Cortex of kidney (tissue), 1 donor: ENCODE measurements at regions not wholly inside any gene's neighbourhood (a gene's known extent, or its start where the extent isn't known, plus 50 kb on each side); places are given as distances from the start of the nearest gene placed in this dataset.
"Not testable (repeated sequence)": the region's sequence is repeated elsewhere in the genome, so short reads cannot be mapped to it uniquely, and the experiment has no call there.

Experiments used
- DNase-seq: peaks from one replicate; lab custom pipeline; 2025; lab: John Stamatoyannopoulos, UW

GRCh38 chr10:65275296-65275695, 1650.5 kb upstream of the LRRTM3 start:
- DNase-seq: no peak

DNA sequence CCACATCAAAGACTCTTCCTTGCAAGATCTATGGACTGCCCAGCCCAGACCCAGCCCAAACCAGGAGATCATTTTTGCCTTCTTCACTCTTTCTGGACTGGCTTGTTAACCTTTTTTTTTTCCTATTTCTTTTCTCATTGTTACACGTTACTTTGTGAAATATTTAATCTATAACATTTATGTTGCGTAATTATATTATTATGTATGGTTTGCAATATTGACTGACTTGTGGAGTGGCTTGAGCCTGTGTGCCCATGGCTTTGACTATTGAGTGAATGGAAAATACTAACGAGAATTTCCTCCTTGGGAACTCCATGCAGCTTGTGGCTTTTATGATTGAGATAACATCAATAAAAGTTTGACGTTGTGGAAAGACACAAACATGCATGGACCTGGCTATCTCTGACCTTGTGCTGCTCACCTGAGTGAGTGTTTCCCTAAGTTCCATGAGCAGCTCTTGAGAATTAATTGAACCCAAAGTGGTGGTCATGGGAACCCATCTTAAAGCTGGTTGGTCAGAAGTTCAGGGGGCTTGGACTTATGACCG, 1641.3 kb upstream of the LRRTM3 start:
- DNase-seq: no peak

DNA sequence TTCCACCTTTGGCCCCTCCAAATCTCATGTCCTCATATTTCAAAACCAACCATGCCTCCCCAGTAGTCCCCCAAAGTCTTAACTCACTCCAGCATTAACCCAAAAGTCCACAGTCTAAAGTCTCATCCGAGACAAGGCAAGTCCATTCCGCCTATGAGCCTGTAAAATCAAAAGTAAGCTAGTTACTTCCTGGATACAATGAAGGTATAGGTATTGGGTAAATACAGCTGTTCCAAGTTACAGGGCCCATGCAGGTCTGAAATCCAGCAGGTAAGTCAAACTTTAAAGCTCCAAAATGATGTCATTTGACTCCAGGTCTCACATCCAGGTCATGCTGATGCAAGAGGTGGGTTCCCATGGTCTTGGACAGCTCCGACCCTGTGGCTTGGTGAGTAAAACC, 1640.1 kb upstream of the LRRTM3 start:
- DNase-seq: not testable (repeated sequence)

GRCh38 chr10:65291286-65291685, 1634.5 kb upstream of the LRRTM3 start:
- DNase-seq: no peak

DNA sequence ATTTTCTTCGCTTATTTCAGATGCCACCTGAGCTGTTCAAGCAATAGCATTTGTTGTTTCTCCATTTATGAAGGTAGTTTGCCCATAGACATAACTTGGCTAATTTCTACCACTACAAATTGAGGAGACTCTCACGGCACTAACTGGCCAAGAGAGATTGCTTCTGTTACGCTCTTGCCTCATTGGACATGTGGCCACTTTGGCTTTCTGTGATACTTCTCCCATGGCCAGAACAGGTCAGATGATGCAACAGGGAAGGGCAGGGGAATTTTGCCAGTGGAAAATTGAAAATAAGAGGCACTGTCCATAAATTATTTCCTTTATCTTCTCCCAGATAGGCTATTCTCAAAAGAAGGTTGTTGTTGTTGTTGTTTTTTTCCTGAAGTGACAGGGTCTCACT, 1633.3 kb upstream of the LRRTM3 start:
- no peak for DNase-seq

DNA sequence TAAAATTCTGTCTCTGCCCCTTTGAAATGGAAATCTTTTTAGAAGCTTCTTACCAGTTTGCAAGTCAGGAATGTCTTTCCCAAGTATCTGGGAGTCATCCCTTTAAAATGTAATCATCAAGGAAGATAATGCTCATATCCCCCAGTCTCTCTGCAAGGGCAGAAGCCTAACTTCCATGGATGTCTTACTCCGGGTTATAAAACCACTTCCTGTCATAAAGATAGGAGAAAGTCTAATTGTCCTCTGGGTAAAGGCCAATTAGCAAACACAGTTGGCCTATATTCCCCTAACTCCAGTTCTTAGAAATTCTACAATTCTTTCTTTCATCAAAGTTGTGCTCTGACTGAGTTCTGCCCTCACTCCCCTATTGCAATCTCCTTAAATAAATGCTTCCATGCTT, 1631.5 kb upstream of the LRRTM3 start:
- no peak for DNase-seq

GRCh38 chr10:65301181-65301580, 1624.7 kb upstream of the LRRTM3 start:
- DNase-seq: no peak

DNA sequence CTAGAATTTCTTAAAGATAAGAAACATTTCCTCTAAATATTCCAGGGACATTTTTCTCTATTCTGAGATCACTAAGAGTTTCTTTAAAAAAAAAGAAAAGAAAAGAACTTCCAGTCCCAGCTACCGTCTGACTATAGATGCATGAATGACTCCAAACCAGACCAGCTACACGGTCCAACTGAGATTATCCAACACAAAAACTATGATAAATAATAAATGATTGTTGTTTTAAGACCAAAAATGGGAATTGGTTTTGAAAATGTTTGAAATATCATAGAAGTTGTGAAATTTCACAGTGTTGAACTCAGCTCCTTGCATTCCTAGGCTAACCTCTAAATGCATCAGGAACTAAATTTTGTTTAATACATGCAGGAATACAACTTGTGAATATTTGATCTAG, 1619.6 kb upstream of the LRRTM3 start:
- DNase-seq: no peak

DNA sequence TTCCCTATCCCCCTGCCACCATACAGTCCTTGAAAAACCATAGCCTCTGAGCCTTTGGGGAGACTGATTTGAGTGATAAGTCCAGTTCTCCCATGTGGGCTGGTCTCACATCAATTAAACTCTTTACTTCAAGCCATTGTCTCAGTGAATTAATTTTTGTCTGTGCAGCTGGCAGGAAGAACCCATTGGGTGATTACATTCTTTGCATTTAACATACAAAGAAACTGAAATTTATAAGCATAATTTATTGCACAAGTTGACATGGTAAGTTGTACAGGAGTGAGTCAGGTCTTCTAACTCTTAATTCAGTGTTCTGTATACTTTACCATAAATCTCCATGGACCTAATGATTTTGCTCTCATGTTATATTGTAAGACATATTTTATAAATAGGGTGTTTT, 1613.0 kb upstream of the LRRTM3 start:
- no peak for DNase-seq

DNA sequence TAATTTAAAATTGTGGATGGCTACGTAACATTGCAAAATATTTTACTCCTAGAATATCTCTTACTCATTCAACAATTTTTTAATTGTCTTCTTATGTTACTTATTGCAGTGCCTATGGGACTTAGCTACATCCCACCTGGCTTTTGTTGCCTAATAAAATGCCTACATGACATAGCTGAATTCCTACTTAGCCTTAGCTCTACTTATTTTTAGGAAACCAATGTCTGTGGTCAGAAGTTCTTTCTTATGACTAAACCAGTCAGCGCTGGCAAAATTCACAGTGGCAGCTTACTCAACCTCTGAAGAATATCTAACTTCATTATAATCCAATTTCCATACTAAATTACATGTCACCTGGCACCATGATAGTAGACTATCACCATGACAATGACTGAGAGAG, 1612.4 kb upstream of the LRRTM3 start:
- no peak for DNase-seq

GRCh38 chr10:65314253-65314652, 1611.6 kb upstream of the LRRTM3 start:
- no peak for DNase-seq

DNA sequence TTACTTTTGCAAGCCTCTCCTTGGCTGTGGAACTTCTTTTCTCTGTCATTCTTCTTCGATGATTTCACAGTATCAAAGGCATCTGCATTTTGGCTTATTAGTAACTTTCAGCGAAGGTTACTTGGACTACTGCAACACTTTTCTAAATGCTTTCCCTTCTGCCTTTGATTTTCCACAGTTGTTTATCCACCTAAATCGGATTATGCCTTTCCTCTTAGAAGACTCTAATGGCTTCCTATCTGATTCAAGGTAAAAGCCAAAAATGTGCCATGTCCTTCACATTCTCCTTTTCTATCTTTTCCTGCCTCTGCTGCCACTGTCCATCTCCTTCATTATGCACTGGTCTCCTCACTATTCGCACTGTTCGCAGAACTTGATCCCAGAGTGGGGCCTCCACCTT, 1606.3 kb upstream of the LRRTM3 start:
- no peak for DNase-seq

- no peak for DNase-seq
These were observed 1605.4 kb upstream of the LRRTM3 start for GRCh38 chr10:65320236-65321026.

DNA sequence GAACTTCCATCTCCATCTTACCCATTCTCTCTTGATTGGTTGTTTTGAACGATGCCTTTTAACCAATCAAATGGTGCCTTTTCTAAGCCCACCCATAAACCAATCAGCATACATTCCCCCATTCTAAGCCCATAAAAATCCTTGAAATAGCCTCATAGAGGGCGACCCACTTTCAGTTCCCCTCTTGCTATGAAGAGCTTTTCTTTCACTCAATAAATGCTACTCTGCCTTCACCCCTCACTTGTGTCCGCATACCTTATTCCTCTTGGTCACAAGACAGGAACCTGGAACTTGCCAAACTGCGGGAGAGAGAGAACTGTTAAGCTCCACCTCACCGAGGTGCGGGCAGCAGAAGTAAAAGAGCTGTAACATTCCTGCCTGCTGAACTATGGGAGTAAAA, 1602.0 kb upstream of the LRRTM3 start:
- no peak for DNase-seq

- no peak for DNase-seq
These were observed 1599.9 kb upstream of the LRRTM3 start for GRCh38 chr10:65325913-65326312.

GRCh38 chr10:65328486-65328885, 1597.3 kb upstream of the LRRTM3 start:
- DNase-seq: no peak

GRCh38 chr10:65335311-65335710, 1590.5 kb upstream of the LRRTM3 start:
- no peak for DNase-seq

GRCh38 chr10:65340340-65340739, 1585.5 kb upstream of the LRRTM3 start:
- no peak for DNase-seq

- no peak for DNase-seq
These were observed 1584.4 kb upstream of the LRRTM3 start for GRCh38 chr10:65341323-65341925.

DNA sequence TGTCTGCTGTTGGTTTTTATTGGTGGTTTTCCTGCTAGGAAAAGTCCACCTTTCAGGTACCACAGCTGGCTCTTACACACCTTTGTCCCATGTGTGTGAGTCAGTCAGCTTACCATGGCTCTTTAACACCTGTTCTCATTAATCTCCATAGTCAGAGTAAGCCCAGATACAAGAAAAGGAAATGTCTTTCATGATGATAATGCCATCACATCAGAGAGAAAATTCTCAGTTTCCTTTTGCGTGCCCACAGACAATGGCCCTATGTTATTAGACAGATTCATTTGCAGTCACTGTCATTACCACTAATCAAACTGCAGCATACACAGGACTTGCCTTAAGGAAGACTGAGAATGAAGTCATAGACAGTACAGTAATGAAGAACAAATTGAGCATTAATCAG, 1583.6 kb upstream of the LRRTM3 start:
- no peak for DNase-seq

DNA sequence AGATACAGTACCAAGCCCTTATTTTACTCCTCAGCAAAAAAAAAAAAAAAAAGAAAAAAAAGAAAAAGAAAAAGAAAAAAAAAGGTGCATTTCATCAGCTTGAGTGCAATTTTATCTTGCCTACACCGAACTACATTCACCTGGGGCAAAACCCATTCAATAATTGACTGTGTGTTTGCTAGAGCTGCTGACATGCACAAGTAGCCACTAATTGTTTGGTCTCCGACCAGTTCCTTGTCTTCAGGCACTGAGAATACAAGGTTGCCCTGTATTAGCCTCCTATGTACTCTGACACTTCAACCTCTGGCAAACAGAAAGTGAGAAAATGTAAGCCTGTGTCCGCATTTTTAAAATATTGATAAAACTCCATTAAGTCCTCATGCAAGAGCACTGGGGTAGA, 1579.4 kb upstream of the LRRTM3 start:
- DNase-seq: no peak

GRCh38 chr10:65348637-65349036, 1577.2 kb upstream of the LRRTM3 start:
- DNase-seq: no peak

DNA sequence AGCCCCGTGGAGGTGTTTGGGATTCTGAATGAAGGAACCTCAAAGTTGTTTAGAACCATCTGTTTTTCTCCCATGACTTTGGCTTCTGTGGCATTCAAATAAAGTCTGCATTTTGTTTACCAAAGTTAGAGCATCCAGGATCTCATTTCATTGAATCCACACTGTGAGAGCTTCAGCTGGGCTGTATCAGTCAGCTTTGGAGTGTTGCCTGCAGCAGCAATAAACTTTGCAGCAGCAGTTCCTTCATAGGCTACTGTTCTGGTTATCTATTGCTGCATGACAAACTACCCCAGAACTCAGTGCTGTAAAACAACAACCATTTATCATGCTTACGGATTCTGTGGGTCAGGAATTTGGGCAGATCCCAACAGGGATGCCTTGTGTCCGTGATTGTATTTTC, 1575.2 kb upstream of the LRRTM3 start:
- no peak for DNase-seq
